ENCODE measurements at regions not wholly inside any gene's neighbourhood (a gene's known extent, or its start where the extent isn't known, plus 50 kb on each side); places are given as distances from the start of the nearest gene placed in this dataset.
"Not testable (repeated sequence)": the region's sequence is repeated elsewhere in the genome, so short reads cannot be mapped to it uniquely, and the experiment has no call there.

DNA sequence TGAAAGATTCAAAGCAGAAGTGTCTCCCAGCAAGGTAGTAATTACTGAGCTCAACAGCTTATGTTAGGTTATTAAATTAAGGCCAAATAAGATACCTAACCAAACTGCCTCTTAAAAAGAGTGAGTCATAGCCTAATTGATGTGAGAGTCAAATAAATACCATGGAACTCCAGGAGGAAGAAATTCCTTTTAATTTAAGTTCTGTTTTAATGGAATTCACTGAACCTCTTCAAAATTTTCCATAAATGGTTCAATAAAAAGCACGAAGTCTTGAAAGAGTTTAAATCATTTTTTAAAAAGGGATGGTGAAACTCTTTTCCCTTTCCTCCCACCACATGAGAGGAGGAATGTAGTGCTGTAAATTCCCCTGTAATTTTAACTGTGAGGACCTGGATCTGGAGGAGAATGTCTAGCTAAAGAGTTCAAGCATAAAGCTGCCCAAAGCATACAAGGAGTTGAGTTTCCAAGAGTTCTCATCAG lies 180.8 kb upstream of the MMADHC start:
- no peak for DNase-seq

GRCh38 chr2:149767516-149767974 lies 180.0 kb upstream of the MMADHC start:
- DNase-seq = no peak

DNA sequence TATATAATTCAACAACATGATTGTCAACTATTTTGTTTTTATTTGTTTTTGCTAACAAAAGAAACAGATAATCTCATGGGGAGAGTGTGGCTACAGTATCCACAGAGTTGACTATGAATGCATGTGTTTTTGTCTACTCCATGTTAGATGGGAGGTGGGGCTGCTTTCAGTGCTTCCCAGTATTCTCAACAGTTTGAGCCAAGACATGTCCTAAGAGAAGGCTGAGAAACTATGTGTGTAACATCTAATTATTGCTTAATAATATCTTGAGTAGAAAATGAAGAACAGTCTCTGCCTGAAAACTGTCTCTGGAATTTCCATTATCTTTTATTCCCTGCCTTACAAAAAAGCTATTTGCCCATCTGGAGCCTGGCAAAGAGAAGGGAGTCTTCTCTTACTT lies 178.8 kb upstream of the MMADHC start:
- DNase-seq = no peak

DNA sequence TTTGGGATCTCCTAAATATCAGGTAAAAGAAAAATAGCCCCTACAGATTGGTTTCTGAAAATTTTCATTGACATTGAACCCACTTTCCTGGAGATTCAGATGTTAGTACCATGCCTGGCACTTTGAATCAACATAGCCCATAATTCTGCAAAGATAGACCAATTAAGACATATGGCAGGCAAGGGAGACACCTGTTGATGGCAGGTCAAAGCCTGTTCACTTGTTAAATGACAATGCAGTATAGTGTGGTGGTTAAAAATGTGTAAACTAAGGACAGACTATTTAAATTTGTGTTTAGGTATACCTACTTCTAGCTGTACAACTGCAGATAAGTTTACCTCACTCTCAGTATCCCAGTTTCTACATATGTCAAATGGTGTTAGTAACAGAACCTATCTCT lies 178.1 kb upstream of the MMADHC start:
- DNase-seq = no peak

- no peak for DNase-seq
Observed at GRCh38 chr2:149765003-149765402, 177.4 kb upstream of the MMADHC start.

- no peak for DNase-seq
Observed at GRCh38 chr2:149763358-149763757, 175.8 kb upstream of the MMADHC start.

DNA sequence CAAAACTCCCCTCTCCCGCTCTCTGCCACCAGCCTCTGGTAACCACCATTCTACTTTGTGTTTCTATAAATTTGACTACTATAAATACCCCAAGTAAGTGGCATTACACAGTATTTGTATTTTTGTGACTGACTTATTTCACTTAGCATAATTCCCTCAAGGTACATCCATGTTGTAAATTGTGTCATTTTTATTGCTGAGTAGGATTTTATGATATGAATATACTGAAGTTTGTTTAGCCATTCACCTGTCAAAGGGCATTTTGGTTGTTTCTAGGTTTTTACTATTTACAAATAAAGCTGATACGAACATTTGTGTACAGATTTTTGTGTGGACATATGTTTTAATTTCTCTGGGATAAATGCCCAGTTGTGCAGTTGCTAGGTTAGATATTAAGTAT lies 174.0 kb upstream of the MMADHC start:
- DNase-seq = no peak

- not testable (repeated sequence) for DNase-seq
Observed at GRCh38 chr2:149759382-149759781, 171.8 kb upstream of the MMADHC start.

- DNase-seq = not testable (repeated sequence)
Observed at GRCh38 chr2:149754722-149755121, 167.1 kb upstream of the MMADHC start.

- no peak for DNase-seq
Observed at GRCh38 chr2:149747456-149747855, 159.9 kb upstream of the MMADHC start.

DNA sequence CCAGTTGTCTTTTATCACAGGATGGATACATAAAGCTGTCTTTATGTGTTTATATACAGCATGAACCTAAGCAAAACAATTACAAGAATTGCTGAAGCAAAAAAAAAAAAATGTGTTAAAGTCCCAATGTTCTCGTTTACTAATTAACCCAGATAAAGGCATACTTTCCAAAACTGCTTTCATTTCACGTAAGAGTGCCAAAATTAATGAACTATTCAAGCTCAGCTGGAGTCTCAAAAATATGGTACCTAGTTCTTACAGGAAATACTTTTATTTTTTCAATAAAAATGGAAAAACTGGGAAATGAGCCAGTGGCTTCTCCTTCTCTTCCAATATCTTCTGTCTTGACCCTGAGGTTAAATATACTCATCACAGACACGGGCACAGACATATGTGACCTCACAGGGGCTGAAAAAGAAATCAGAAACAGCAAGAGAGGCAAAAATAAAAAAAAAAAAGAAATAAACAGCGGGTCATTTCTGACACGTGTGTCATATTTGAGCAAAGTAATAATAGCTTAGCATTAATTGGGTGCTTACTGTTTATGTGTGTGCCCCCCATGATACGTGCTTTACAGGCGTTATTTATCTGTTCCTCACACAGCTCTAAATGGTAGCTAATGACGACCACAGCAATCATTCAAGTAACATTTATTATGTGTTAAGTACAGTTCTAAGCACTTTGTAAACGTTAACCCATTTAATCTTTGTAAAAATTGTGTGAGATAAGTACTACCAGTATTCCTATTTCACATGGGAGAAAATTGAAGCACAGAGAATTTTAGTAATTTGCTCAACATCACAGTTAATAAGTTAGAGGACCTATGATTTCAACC lies 158.0 kb upstream of the MMADHC start:
- no peak for DNase-seq

GRCh38 chr2:149744865-149745264 lies 157.3 kb upstream of the MMADHC start:
- DNase-seq = no peak

- no peak for DNase-seq
Observed at GRCh38 chr2:149743842-149744448, 156.4 kb upstream of the MMADHC start.

DNA sequence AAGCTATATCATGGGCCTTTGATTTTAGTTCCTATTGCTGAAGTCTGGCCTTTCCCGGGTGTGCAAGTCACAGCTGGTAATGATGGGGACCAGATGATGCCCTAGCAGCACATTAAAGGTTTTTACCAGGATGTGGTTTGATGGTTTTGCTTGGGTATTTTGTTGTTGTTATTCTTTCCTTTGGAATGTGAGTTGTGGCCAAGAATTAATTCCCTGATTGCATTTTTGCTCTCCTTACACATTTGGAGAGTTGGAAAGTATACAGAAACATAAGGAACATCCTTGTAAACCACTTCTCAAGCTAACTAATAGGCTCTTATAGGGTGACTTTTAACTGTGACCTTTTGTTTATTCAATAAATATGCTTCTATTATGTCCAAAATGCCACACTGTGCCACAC lies 154.1 kb upstream of the MMADHC start:
- no peak for DNase-seq

- DNase-seq = no peak
Observed at GRCh38 chr2:149740490-149740889, 152.9 kb upstream of the MMADHC start.

- DNase-seq = no peak
Observed at GRCh38 chr2:149739883-149740265, 152.3 kb upstream of the MMADHC start.

- DNase-seq = no peak
Observed at GRCh38 chr2:149739171-149739882, 151.8 kb upstream of the MMADHC start.

GRCh38 chr2:149738767-149739166 lies 151.2 kb upstream of the MMADHC start:
- no peak for DNase-seq

- DNase-seq = no peak
Observed at GRCh38 chr2:149737896-149738295, 150.3 kb upstream of the MMADHC start.

DNA sequence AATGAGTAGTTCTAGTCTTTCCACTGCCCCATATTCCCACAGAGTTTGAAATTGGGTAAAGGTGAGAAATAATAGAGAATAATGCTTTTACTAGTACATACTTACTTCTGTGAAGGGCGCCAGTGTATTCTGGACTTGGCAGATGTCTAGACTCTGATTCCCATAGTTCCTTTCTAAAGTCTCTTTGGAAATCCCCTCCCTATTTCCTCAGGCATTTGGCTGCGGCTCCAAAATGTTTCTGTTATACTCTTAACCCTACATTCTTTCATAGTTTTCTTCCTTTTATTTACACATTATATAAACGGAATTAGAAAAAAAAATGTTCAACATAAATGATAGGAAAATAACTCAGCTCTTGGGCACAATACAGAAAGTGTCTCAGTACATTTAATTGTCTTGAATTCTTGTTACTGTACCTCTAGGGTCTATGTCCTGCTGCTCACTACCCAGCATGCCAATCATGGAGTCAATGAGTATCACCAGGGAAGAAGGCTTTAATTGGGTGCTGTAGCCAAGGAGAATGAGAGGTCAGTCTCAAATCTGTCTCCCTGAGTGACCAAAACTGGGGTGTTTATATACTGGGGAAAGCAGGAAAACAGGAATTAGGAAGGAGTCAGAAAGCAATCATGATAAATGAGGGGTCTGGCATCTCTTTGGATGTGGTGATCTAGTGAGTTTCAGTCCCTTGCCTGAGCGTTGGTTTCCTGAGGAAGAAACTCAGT lies 147.8 kb upstream of the MMADHC start:
- no peak for DNase-seq

DNA sequence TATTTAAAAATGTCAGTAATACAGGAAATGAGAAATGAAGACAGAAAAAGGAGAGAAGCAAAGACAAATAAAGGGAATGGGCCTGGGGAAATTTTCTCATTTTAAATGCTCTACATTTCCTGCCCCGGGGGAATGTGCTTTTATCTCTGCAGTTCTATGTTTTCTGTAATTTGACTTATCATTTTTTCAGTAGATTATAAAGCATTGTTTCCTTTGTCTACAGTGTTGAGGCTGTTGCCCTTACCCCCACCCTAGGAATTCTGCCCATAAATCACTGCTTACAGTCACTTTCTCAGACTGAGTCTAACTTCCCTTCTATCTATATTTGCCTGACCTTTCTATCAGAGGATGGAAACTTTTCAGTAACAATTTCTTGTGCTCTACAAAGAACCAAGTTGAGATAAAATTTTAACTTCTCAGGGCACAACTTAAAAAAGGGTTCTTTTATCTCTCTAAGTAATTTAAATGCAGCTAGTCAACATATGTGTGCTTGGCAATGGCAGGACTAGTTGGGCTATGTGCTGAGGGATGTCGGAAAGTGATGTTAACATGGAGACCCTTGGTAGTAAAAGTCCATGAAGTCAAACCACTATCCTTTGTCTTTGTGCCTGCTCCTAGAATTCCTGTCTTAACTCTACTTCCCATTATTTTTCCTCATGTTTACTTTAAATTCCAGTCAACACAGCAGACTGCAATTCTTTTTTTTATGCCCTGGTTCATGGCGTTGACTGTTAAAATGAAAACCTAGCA lies 146.5 kb upstream of the MMADHC start:
- DNase-seq = no peak

DNA sequence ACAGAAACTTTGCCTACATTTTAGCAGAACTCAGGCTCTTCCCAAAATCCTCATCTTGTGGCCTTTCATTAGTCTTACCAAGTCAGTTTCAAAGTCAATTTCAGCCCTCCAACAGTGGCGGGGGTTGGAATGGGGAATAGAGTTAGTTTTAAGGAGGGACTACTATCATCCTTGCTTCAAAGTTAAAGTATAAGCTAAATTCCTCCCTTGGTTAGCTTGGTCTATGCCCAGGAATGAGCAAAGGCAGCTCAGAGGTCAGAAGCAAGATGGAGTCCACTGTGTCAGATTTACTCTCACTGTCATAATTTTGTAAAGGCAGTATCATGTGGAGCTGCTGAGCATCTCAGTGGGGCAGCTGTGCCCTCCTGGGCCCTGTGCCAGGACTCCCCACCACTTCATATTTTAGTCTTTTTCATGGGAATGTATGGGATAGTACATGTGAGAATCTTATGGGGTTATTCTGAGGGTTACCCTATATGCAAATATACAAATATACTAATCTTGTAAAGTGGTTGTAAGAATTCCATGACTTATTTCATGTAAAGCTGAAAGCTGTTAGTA lies 145.2 kb upstream of the MMADHC start:
- DNase-seq = no peak
